HEK293 (cell line): ENCODE measurements at regions not wholly inside any gene's neighbourhood (a gene's known extent, or its start where the extent isn't known, plus 50 kb on each side); places are given as distances from the start of the nearest gene placed in this dataset.

Experiments used
- GLI4 ChIP-seq: fragments of 450-650 bp; formaldehyde crosslinking; IDR thresholded peaks from 2 replicates; pipeline ENCODE4 v1.5.1; 2016; ENCODE audit warnings: missing biosample characterization, missing genetic modification characterization
- SP2 ChIP-seq: fragments of 450-650 bp; formaldehyde crosslinking; IDR thresholded peaks from 2 replicates; pipeline ENCODE4 v1.5.1; 2016; ENCODE audit warnings: missing biosample characterization, missing genetic modification characterization
- TCF7L2 ChIP-seq: IDR thresholded peaks from 2 replicates; pipeline ENCODE4 v1.6.1; 2011; ENCODE audit warnings: low read depth, mild to moderate bottlenecking, inconsistent platforms, low read length, moderate library complexity, borderline replicate concordance
- WT1 ChIP-seq: fragments of 450-650 bp; formaldehyde crosslinking; IDR thresholded peaks from 2 replicates; pipeline ENCODE4 v1.5.1; 2016; ENCODE audit warnings: missing biosample characterization, missing genetic modification characterization
- ZNF155 ChIP-seq: fragments of 450-650 bp; formaldehyde crosslinking; IDR thresholded peaks from 2 replicates; pipeline ENCODE4 v1.5.1; 2016; ENCODE audit warnings: missing biosample characterization, missing genetic modification characterization
- ZNF2 ChIP-seq: fragments of 450-650 bp; formaldehyde crosslinking; IDR thresholded peaks from 2 replicates; pipeline ENCODE4 v1.5.1; 2016; ENCODE audit warnings: missing biosample characterization, missing genetic modification characterization
- ZNF211 ChIP-seq: fragments of 450-650 bp; formaldehyde crosslinking; IDR thresholded peaks from 2 replicates; pipeline ENCODE4 v1.5.1; 2016; ENCODE audit warnings: low read depth, missing biosample characterization, missing genetic modification characterization
- ZNF274 ChIP-seq, 2 experiments: fragments of 200-500 bp in 1 of 2; fragments of 450-650 bp in 1 of 2; sonication (Bioruptor generic) in 1 of 2; formaldehyde crosslinking in 1 of 2; IDR thresholded peaks; 2 replicates each; pipeline versions ENCODE4 v1.5.1 to v1.6.1; 2014 to 2016; ENCODE audit warnings: borderline replicate concordance in 1 of 2, inconsistent platforms in 1 of 2, low read length in 1 of 2, missing biosample characterization in 1 of 2, missing genetic modification characterization in 1 of 2
- ZNF354C ChIP-seq: fragments of 450-650 bp; formaldehyde crosslinking; IDR thresholded peaks from 2 replicates; pipeline ENCODE4 v1.5.1; 2016; ENCODE audit warnings: missing biosample characterization, missing genetic modification characterization, low read depth, borderline replicate concordance
- ZNF548 ChIP-seq: fragments of 450-650 bp; formaldehyde crosslinking; IDR thresholded peaks from 2 replicates; pipeline ENCODE4 v1.5.1; 2016; ENCODE audit warnings: missing biosample characterization, missing genetic modification characterization
- ZNF561 ChIP-seq: fragments of 450-650 bp; IDR thresholded peaks from 2 replicates; pipeline ENCODE4 v1.5.1; 2018; ENCODE audit warnings: missing biosample characterization, missing genetic modification characterization, borderline replicate concordance
- TF ChIP-seq, protein P1 (sequence below): fragments of 450-650 bp; formaldehyde crosslinking; IDR thresholded peaks from 2 replicates; pipeline ENCODE4 v1.5.1; 2016; ENCODE audit warnings: missing biosample characterization, missing genetic modification characterization
- TF ChIP-seq, protein P2 (sequence below): fragments of 450-650 bp; formaldehyde crosslinking; IDR thresholded peaks from 2 replicates; pipeline ENCODE4 v1.5.1; 2016; ENCODE audit warnings: missing biosample characterization, missing genetic modification characterization

DNA sequence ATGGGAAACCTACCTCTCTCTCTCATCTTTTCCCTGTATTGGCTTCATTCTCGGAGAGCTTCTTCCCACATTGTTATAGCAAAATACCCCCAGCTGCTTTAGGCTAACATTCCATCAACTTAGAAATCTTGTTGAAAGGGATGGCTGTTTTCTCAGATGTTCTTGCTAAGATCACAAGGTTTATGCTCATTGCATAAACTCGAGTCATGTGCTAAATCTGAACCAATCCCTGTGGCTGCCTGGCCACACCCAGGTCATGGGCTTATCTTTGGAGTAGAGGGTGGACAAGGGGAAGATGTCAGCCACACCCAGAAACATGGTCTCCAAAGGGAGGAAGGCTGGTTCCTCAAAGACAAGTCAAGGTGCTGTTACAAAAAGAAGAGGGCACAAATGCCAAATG is 150.6 kb upstream of the UMPS start:
- no peak for TF ChIP-seq ZNF354C (tag by site-specific recombination)
- TF ChIP-seq ZNF155 (tag by site-specific recombination): no peak
- TF ChIP-seq TCF7L2: no peak
- no peak for TF ChIP-seq ZNF2
- TF ChIP-seq, protein P1, sequence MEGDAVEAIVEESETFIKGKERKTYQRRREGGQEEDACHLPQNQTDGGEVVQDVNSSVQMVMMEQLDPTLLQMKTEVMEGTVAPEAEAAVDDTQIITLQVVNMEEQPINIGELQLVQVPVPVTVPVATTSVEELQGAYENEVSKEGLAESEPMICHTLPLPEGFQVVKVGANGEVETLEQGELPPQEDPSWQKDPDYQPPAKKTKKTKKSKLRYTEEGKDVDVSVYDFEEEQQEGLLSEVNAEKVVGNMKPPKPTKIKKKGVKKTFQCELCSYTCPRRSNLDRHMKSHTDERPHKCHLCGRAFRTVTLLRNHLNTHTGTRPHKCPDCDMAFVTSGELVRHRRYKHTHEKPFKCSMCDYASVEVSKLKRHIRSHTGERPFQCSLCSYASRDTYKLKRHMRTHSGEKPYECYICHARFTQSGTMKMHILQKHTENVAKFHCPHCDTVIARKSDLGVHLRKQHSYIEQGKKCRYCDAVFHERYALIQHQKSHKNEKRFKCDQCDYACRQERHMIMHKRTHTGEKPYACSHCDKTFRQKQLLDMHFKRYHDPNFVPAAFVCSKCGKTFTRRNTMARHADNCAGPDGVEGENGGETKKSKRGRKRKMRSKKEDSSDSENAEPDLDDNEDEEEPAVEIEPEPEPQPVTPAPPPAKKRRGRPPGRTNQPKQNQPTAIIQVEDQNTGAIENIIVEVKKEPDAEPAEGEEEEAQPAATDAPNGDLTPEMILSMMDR (tag by site-specific recombination): no peak
- TF ChIP-seq WT1: no peak
- no peak for TF ChIP-seq SP2
- TF ChIP-seq, protein P2, sequence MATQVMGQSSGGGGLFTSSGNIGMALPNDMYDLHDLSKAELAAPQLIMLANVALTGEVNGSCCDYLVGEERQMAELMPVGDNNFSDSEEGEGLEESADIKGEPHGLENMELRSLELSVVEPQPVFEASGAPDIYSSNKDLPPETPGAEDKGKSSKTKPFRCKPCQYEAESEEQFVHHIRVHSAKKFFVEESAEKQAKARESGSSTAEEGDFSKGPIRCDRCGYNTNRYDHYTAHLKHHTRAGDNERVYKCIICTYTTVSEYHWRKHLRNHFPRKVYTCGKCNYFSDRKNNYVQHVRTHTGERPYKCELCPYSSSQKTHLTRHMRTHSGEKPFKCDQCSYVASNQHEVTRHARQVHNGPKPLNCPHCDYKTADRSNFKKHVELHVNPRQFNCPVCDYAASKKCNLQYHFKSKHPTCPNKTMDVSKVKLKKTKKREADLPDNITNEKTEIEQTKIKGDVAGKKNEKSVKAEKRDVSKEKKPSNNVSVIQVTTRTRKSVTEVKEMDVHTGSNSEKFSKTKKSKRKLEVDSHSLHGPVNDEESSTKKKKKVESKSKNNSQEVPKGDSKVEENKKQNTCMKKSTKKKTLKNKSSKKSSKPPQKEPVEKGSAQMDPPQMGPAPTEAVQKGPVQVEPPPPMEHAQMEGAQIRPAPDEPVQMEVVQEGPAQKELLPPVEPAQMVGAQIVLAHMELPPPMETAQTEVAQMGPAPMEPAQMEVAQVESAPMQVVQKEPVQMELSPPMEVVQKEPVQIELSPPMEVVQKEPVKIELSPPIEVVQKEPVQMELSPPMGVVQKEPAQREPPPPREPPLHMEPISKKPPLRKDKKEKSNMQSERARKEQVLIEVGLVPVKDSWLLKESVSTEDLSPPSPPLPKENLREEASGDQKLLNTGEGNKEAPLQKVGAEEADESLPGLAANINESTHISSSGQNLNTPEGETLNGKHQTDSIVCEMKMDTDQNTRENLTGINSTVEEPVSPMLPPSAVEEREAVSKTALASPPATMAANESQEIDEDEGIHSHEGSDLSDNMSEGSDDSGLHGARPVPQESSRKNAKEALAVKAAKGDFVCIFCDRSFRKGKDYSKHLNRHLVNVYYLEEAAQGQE (tag by site-specific recombination): no peak
- TF ChIP-seq ZNF548 (tag by site-specific recombination): no peak
- TF ChIP-seq GLI4 (tag by site-specific recombination): no peak
- no peak for TF ChIP-seq ZNF274 (IDR thresholded peaks at IDR 0.05; ENCODE audit: low read length)
- no peak for TF ChIP-seq ZNF274 (tag by site-specific recombination; IDR thresholded peaks at IDR 0.05; ENCODE audit: borderline replicate concordance)
- no peak for TF ChIP-seq ZNF561 (tag by site-specific recombination)
- TF ChIP-seq ZNF211: no peak
